HG03439 (cell line): ENCODE measurements at regions not wholly inside any gene's neighbourhood (a gene's known extent, or its start where the extent isn't known, plus 50 kb on each side); places are given as distances from the start of the nearest gene placed in this dataset.

ENCODE experiments used
- ATAC-seq: cut with Tn5 transposase; IDR thresholded peaks from one replicate; pipeline ENCODE4 v1.9.1; 2021; ENCODE audit warnings: mild to moderate bottlenecking, moderate library complexity; ENCODE audit not compliant: unreplicated experiment

DNA sequence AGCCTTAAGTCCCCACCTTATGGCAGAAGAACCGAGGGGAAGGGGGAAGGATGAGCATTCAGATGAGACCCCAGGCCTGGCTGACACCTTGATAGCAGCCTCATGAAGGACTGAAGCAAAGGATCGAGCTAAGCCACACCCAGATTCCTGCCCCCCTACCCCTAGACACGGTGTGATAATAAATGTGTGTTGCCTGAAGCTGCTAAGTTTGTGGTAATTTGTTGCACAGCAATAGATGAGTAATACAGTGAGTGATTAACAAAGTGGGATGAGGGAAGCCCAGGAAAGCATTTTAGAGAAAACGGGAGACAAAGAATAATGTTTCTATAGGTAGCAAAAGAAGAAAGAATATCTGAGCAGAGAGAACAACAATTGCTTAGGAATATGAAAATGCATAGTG is 404.2 kb downstream of the MID1IP1 start:
- ATAC-seq, result no peak

DNA sequence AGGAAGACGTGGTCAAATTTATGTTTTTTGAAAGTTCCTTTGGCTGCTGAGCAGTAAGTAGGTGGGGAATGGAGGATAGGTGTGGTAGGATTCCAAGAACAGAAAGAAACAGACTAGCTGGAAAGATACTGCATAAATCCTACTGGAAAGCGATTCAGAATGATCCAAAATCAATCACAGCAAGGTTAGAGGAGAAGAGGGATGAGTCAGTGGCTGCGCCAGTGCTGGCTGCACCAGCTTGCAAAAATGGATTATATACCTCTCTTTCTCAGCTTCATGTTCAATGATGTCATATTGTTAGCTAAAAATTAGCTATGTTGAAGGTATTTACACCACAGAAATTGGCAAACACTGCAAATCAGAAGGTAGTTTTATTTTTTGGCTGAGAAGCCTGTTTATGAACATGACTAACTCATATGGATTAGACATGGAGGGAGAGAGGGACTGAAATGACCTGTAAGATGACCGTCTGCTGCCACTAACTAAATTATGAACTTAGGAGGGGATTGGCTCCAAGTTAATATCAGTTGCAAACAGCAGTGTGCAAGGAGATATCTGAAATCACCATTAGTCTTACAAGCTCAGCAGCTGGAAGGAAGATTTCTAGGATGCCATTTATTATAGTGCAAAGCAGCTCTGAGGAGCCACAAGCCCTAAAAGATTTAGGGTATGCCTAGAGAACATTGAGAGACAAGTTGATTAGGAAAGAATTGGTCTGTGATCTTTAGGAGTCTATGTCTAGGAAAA is 405.3 kb downstream of the MID1IP1 start:
- ATAC-seq, result no peak

DNA sequence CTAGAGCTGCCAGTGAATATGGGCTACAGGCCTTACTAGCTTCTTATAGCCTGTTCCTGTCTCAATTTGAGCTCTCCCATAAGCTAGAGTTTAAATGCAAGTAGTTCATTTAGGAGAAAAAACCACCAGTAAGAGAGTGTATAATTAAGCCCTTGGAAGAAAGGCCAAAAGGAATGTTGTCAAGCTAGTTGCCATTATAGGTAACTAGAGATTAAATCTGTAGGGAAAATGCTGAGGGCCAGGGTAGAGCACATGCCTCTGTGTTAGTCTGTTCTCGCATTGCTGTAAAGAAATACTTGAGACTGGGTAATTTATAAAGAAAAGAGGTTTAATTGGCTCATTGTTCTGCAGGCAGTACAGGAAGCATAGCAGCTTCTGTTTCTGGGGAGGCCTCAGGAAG is 410.2 kb downstream of the MID1IP1 start:
- ATAC-seq, result no peak

DNA sequence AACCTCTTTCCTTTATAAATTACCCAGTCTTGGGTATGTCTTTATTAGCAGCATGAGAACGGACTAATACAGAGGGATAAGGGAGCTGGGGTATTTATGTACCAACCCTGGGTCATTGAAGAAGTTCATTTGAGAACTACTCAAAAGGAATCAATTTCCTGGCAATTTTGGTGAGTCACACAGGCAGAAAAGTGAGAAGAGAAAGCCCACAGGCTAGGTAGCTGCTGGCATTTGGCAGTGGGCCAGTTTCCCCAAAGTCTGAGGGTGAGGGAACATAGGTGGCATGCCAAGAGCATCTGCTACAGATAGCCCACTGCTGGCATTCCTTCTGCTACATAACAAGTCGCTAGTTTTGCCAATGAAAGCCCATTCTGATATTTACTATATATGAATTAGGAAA is 411.2 kb downstream of the MID1IP1 start:
- ATAC-seq, result no peak

DNA sequence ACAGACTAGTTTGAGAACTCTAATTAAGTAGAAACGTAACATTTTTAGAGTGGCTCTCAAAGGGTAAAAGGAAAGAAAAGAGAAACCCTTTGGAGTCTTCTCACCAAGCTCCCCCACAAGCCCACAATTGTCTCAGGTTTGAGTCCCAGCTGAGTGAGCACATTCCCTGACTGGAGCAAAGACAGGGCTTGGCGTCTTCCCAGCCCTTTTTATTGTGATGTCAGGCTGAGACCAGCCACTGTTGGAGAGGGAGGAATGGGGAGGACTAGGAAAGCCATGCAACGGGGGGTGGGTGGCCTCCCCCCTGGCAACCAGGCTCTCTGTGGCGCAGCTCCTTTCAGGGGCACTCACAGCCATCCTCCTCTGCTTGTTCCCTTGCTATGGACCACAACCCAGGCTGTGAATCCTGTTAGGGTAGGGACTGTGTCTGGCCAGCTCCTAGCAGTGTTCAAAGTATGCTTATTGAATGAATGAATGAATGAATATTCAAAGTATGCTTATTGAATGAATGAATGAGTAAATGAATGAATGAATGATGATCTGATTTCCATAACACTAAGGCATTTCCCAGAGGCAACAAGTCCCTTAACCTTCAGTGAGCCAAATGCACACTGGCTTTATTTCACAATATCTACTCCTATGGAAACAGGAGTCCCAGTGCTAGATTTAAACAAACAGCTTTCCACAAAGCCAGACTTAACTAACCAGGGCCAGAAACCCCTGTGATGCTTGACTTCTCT is 413.3 kb downstream of the MID1IP1 start:
- ATAC-seq, result no peak

DNA sequence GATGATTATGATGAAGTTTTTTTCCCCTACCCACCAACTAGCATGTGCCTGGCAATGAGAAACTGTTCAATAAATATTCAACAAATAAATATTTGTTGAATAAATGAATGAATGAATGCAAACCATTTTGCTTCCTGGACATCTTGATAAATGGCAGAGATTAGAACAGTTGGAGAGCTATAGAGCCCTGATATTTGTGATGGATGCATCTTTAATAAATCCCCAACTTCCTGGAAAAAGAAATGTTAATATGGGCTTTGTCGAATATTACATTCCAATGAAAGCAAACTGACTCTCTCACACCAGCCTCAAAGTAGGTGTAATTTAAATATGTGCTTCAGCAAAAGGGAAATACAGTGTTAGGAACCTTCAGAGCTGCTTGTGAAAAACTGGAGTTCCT is 419.7 kb downstream of the MID1IP1 start:
- ATAC-seq, result no peak

DNA sequence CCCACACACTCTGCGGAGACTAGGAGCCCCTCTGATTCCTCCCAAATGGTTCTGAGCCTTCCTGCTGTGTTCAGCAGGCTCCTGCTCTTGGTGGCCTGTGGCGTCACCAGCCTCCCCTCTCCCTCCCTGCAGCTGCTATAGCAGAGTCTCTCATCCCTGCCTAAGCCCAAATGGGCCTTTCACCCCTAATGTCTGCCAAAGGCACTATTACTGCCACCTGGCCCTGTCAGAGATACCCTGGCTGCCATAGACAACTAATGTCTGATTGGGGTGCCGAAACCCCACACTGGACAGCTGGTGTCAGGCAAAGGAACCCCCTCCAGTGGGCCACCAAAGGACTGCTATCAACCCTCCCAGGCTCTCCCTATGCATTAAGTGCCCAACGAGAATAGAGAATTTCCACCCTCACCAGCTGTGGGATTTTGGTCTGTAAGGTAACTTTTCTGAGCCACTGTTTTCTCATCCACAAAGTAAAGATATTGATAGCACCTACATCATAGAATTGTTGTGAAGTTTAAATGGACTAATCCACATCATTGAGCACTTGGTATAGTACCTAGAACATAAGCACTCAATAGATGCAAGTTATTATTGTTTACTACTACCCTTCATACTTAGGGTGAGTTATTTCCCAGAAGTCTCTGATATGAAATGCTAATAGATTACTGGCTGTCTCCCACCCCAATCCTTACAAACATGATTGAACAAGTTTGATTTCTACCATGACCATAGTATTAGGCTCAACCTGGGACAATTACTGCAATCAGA is 421.3 kb downstream of the MID1IP1 start:
- ATAC-seq, result no peak

DNA sequence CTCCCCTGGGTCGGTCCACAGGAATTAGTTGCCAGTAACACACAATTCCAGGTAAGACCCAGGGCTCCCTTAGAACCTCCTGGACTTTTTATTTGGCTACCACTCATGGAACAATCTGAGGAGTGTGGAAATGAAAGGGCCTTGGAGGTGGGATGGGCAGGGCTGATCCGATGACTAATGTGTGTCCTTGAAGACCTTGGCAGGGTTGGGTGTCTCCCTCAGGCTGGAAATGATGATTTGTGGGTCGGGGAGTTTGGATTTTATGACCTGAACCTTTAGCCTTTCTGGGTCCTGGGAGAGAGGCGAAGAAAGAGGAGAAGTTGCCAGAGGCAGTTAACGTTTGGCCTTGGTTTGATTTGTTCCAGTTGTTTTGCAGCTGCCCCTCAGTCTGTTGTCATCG is 425.0 kb downstream of the MID1IP1 start:
- ATAC-seq, result no peak

DNA sequence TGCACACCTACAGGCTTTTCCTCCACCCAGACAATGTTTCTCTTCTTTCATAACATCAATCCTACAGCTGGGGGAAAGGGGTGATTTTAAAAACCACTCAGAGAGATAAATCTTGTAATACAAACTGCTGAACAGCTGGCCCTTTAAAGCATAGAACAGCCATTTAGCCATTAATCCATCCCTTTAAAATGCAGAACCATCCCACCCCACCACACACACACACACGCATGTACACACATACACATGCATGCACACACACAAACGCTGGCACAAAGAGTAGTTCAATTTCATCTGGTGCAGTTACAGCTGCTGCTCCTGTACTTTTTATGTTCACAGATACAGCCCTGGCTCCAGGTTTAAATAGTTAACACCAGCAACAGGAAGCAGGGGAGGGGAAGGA is 426.1 kb downstream of the MID1IP1 start:
- no peak for ATAC-seq

DNA sequence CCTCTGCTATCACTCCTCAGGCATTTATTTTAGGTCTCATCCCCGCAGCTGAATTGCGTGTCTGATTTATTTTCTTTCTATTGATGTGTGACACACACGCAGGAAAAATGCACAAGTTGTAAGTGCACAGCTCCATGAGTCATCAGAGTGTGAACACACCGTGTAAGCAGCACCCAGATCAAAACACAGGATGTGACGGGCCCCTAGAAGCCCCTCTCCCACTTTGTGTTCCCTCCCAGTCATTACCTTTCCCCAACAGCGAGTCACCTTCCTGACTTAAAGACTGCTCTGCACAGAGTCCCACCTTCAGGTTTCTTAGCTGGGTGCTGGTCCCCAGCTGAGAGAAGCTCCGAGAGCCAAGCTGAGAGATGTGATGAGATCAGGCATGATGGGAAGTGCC is 436.7 kb downstream of the MID1IP1 start:
- ATAC-seq, result no peak

DNA sequence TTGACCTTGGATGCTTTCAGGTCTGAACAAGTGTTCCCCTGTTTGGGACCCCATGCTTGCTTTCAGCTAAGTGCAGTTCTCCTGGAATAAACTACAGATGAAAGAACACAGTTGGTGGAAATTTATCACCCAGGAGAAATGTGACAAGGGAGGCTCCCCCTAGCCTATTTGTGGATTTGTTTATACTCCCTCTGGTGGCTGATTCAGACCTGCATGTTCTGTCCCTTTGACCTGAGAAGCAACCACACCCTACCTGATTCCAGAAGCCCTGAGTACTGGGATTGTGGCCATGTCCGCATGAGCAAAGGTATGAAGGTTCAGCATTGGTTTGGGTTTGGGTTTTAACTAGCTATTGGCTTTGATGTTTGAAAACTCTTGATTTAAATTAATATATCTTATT is 440.9 kb downstream of the MID1IP1 start:
- no peak for ATAC-seq

DNA sequence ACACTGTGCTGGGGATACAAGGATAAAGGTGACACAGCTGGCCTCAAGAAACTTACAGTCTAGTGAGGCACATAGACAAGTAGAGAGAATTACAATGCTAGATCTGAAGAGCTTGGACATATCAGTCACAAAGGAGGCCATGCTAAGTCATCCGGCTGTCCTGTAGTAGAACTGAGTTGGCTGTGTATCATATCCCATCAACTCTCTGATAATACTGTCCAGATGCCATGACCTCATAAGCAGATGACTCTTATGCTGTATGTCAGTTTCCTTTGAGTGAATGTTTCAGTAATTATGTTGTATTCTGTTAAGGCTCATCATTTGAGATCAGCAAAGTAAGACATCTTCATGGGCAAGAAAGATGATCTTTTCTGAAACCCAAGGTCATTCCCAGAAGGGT is 442.9 kb downstream of the MID1IP1 start:
- no peak for ATAC-seq

DNA sequence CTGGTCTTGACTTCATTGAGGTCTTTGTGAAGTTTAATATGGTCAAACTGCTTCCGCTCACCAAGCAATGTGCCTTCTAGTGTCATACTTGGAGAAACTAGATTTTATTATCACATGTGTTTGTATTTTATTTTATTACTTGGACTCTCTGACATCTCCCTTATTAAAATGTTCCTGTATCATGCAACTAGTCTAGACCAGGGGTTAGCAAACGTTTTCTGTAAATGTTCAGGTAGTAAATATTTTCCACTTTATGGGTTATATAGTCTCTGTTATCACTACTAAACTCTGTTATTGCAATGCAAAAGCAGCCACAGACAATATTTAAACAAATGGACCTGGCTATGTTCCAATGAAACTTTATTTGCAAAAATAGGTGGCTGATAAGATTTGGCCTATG is 443.8 kb downstream of the MID1IP1 start:
- no peak for ATAC-seq

DNA sequence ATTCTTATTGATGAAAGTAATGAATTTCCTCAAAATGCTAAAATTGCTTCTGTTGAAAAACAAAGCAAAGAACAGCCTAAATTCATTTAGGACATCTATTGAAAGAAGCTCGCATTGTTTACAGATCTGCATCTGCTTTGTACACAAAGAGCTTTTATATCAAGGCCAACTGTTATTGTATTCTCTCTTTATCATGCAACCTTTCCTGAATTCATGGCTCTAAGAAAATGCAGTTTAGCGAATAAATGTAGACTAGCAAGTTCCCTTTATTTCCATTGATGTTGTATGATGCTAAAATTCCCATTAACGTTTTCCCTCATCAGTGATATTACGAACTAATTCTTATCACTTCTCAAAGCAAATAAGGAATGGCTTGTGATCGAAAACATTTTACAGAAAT is 446.3 kb downstream of the MID1IP1 start:
- ATAC-seq, result no peak

DNA sequence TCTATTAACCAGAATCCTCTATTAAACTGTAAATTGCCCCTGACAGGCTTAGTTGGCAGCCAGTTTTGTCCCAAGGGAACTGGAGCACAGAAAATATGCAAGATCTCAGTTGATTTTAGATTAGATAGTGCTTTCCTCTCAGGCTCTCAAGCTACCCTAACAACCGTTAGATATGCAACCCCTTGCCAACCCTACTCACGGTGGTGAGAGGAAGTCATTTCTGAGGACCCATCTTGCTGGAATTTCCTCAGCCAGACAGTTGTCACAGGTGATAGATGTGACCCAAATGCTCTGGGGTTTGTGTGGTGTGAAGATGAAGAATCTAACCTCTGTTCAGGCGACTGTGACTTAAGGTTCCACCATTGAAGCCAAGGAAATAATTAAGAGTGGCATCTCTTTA is 447.1 kb downstream of the MID1IP1 start:
- ATAC-seq, result no peak

DNA sequence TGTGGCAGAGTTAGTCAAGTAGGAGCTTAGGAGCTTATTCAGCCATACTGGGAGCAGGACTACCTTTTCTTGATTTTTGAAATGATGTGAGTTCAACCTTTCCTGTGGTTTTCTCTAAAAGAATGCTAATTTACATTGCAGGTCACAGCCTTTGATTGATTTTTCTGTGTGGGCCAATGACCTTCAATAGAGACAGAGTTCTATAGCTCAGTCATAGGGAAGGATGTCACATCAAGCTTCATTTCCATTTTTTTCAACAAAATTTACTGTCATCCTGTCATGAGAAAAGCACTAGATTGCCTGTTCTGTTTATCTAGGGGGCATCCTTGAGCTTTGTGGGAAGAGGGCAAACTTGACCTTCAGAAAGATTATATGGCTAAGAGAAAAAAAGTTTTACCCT is 448.7 kb downstream of the MID1IP1 start:
- no peak for ATAC-seq

DNA sequence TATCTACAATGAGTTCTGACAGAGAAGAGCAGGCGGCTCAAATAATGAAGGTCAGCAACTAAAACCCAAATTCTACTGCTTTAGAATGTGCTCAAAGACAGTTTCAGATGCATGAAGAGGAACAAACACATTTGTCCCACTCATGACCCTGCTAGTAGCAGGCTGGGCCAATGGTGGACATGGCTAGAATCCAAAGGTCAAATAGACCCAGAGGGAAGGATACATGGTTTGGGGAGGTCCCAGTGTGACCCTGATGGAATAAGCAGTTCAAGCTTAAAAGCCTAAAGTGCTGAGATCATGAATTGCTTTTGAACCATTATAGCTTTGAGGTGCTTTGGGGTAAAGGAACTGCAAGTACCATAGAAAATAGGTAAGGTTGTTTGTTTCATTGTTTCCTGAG is 450.7 kb downstream of the MID1IP1 start:
- no peak for ATAC-seq

DNA sequence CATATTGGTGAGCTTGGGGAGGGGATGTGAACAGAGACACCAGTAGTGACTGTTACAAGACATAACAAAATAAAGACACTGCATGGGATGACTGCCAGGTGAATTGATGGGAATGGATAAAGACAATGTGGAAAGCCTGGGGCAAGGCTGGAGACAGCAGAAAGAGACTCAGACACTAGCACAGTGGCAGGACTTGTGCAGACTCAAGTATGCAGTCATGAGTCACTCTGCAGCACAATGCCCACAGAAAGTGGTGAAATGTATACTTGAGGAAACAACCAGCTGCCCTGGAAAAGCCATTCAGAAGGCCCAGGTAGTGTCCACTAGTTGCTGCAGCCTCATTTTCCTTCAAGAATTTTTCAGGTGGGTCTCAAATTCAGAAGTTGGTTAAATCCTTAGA is 452.3 kb downstream of the MID1IP1 start:
- ATAC-seq, result no peak

DNA sequence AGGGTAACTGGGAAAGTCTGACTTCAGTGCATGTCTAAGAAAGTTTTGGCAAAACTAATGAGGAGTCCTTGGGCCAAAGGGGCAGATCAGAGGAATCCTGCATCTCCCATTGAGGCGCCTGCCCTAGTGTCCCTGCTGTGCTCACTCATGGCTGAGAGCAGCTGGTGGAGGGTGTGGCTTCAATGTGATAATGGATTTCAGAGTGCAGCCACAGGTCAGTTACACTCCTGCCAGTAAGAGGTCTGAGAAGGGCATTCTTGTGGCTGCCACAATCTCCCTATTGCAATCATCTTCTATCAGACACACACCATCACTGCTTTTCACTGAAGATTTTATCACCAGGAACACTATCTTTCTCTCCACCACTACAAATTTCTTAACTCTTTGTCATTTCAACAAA is 457.1 kb downstream of the MID1IP1 start:
- no peak for ATAC-seq

DNA sequence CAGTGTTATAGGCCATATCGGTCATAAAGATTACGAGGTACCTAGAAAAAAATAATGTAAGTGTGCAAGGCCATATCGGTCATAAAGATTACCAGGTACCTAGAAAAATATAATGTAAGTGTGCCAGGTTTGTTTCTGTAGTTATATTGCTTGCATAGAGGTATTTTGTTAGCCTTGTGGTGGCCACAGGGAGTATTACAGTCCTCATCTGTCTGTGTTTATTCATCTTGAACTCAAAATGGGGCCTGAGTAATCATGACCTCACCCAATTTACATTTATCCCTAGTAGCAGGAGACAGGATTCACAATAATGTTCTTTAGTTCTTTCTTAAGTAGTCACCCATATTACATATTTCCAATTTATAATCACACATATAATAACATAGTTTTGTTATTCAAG is 459.7 kb downstream of the MID1IP1 start:
- no peak for ATAC-seq

DNA sequence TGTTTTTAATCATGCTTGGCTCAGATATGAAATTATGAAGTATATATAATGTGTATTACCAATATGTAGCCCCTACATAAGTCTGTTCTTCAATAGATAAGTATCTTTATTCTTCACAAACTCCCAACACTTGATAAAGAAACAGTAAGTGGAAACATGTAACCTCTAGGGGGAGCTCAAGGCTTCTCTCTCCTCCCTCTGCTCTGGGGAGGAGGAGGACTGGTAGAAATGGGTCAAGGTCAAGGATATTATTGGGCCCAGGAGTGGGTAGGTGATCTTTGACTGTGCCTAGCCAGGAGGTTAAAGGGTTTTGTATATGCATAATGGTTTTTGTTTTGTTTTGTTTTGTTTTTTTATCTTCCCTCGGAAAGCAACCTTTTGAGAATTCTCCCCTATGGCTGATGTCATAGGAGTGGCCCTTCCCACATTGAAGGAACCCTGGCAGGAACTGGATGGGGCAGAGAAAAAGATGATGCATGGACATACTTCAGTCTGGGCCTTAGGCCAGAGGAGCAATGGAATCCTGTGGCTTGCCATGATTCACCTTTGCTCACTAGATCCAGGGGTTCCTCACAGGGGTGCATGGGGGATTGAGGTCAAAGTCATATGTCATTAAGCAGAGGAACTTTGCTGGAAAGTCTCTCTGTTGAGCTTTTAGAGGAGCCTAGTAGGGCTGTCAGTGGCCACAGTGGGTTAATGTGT is 460.3 kb downstream of the MID1IP1 start:
- no peak for ATAC-seq
